DND-41 (cell line): ENCODE measurements at regions not wholly inside any gene's neighbourhood (a gene's known extent, or its start where the extent isn't known, plus 50 kb on each side); places are given as distances from the start of the nearest gene placed in this dataset.
"Not testable (repeated sequence)": the region's sequence is repeated elsewhere in the genome, so short reads cannot be mapped to it uniquely, and the experiment has no call there.

Source experiments
- ATAC-seq: fragments of 200-7000 bp; cut with Tn5 transposase; 3 replicates; pipeline ENCODE4 v1.9.1; 2021; ENCODE audit warnings: low read depth; ENCODE audit not compliant: insufficient read depth
- DNase-seq: peaks from one replicate; pipeline ENCODE4 v3.0.0-alpha.2; 2020
- H2AFZ ChIP-seq: 2 replicates; pipeline ENCODE4 v1.6.0; 2012; ENCODE audit warnings: low read depth, low read length
- H3K27ac ChIP-seq: 2 replicates; pipeline ENCODE4 v1.5.1; 2012; ENCODE audit warnings: low read length, inconsistent platforms
- H3K27me3 ChIP-seq: fragments of 200-600 bp; sonication (generic); 2 replicates; pipeline ENCODE4 v1.6.0; 2012; ENCODE audit warnings: low read length, mild to moderate bottlenecking, inconsistent platforms; ENCODE audit not compliant: insufficient read depth, poor library complexity
- H3K36me3 ChIP-seq: 2 replicates; pipeline ENCODE4 v1.5.1; 2012; ENCODE audit warnings: low read length, inconsistent platforms; ENCODE audit not compliant: insufficient read depth
- H3K4me1 ChIP-seq: 2 replicates; pipeline ENCODE4 v1.5.1; 2012; ENCODE audit warnings: mild to moderate bottlenecking, low read length; ENCODE audit not compliant: insufficient read depth
- H3K4me2 ChIP-seq: 2 replicates; pipeline ENCODE4 v1.6.0; 2012; ENCODE audit warnings: mild to moderate bottlenecking, moderate library complexity, low read length, inconsistent platforms; ENCODE audit not compliant: insufficient read depth
- H3K4me3 ChIP-seq, 2 experiments: fragments of 200-600 bp in 1 of 2; shearing (Covaris generic) in 1 of 2; 2 replicates each; pipeline ENCODE4 v1.5.1; 2012 to 2016; ENCODE audit warnings: inconsistent platforms in 2 of 2, low read length in 2 of 2, mild to moderate bottlenecking in 2 of 2, low read depth in 1 of 2, moderate library complexity in 1 of 2
- H3K79me2 ChIP-seq: 2 replicates; pipeline ENCODE4 v1.6.0; 2012; ENCODE audit warnings: low read length, inconsistent platforms; ENCODE audit not compliant: insufficient read depth
- H3K9ac ChIP-seq: 2 replicates; pipeline ENCODE4 v1.6.0; 2012; ENCODE audit warnings: low read depth, mild to moderate bottlenecking, inconsistent platforms, low read length, moderate library complexity
- H3K9me3 ChIP-seq: 2 replicates; pipeline ENCODE4 v1.5.1; 2012; ENCODE audit warnings: low read length, moderate library complexity, mild to moderate bottlenecking, inconsistent platforms; ENCODE audit not compliant: insufficient read depth, severe bottlenecking
- H4K20me1 ChIP-seq: 2 replicates; pipeline ENCODE4 v1.6.0; 2012; ENCODE audit warnings: low read length; ENCODE audit not compliant: insufficient read depth
- EZH2 ChIP-seq: IDR thresholded peaks from 3 replicates; pipeline ENCODE4 v1.6.1; 2012; ENCODE audit warnings: borderline replicate concordance, low read depth, mild to moderate bottlenecking, moderate library complexity, low read length, inconsistent platforms; ENCODE audit not compliant: severe bottlenecking
- TF ChIP-seq, protein P1 (sequence below): IDR thresholded peaks from 2 replicates; pipeline ENCODE4 v1.5.1; 2012; ENCODE audit warnings: borderline replicate concordance, low read length, moderate library complexity, mild to moderate bottlenecking; ENCODE audit not compliant: poor library complexity, severe bottlenecking; ENCODE audit errors: extremely low read depth

DNA sequence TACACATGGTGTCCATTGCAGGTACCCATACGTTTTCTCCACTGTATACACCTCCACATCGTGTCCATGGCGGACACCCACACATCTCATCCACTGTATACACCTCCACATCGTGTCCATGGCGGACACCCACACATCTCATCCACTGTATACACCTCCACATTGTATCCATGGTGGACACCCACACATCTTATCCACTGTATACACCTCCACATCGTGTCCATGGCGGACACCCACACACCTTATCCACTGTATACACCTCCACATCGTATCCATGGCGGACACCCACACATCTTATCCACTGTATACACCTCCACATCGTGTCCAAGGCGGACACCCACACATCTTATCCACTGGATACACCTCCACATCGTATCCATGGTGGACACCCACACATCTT, 50.4 kb upstream of the TTC34 start:
- not testable (repeated sequence) for H3K9ac ChIP-seq, H3K4me3 ChIP-seq, H3K79me2 ChIP-seq, H3K4me1 ChIP-seq, H2AFZ ChIP-seq, H3K27me3 ChIP-seq, H4K20me1 ChIP-seq, H3K27ac ChIP-seq, ATAC-seq, H3K36me3 ChIP-seq, H3K9me3 ChIP-seq, DNase-seq, H3K4me2 ChIP-seq

DNA sequence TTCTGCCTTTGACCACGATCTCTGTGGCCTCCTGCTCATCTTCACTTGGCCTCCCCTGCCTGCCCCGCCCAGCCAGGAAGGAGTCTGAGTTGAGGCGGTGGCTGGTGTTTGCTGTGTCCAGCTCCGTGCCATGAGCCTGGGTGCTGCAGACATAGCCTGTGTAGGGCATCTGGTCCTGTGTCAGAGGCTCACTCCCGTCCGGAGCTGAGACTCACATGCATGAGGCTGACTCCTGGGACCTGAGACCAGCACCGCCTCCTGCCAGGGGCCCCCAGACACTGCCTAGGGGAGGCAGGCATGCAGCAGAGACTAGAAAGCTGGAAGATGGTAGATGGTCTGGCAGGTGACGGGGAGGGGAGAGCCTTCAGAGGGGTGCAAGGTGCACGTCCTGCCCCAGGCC, 52.2 kb upstream of the TTC34 start:
- TF ChIP-seq, protein P1, sequence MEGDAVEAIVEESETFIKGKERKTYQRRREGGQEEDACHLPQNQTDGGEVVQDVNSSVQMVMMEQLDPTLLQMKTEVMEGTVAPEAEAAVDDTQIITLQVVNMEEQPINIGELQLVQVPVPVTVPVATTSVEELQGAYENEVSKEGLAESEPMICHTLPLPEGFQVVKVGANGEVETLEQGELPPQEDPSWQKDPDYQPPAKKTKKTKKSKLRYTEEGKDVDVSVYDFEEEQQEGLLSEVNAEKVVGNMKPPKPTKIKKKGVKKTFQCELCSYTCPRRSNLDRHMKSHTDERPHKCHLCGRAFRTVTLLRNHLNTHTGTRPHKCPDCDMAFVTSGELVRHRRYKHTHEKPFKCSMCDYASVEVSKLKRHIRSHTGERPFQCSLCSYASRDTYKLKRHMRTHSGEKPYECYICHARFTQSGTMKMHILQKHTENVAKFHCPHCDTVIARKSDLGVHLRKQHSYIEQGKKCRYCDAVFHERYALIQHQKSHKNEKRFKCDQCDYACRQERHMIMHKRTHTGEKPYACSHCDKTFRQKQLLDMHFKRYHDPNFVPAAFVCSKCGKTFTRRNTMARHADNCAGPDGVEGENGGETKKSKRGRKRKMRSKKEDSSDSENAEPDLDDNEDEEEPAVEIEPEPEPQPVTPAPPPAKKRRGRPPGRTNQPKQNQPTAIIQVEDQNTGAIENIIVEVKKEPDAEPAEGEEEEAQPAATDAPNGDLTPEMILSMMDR = no peak
- TF ChIP-seq EZH2 = no peak
- H3K4me3 ChIP-seq = no peak overlapping the region
- H3K9ac ChIP-seq = no peak overlapping the region
- H2AFZ ChIP-seq = no peak overlapping the region
- H3K36me3 ChIP-seq = no peaks in the 10 kb centered on the region
- no peaks in the 10 kb centered on the region for H3K27me3 ChIP-seq
- peaks cover 3% of the 10 kb centered on the region for H3K9me3 ChIP-seq
- H3K79me2 ChIP-seq = no peaks in the 10 kb centered on the region
- ATAC-seq = no peak
- H4K20me1 ChIP-seq = no peaks in the 10 kb centered on the region; the same call in 1 of the 2 replicates
- H3K4me2 ChIP-seq = no peak overlapping the region
- H3K27ac ChIP-seq = no peak overlapping the region
- no peaks in the 10 kb centered on the region for H3K4me1 ChIP-seq
- DNase-seq = no peak

DNA sequence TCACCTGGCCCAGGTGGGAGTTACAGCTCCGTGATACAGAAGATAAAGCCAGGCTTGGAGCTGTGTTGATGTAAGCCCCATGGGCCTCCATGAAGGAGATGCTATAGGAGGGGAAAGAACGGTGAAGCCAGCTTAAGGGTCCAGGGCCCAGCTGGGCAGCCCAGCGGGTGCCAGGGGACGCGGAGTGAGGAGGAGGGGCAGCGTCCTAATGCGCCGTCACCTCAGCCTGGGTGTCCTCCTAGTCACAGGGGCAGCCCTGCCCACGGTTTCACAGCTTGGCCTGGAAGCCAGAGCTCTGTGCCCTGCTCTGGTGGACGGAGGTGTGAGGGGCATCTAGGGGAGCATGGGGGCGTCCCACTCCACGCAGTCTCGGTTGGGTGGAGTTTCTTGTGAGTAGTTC, 52.7 kb upstream of the TTC34 start:
- H4K20me1 ChIP-seq = no peaks in the 10 kb centered on the region; the same call in 1 of the 2 replicates
- no peaks in the 10 kb centered on the region for H3K27me3 ChIP-seq
- DNase-seq (no peak), ATAC-seq (no peak)
- H3K4me1 ChIP-seq = no peaks in the 10 kb centered on the region
- no peak overlapping the region for H3K27ac ChIP-seq
- no peak overlapping the region for H3K9ac ChIP-seq
- H3K79me2 ChIP-seq = no peaks in the 10 kb centered on the region
- H3K9me3 ChIP-seq = peaks cover 3% of the 10 kb centered on the region
- H3K4me3 ChIP-seq = no peak overlapping the region
- TF ChIP-seq, protein P1 = no peak
- no peak for TF ChIP-seq EZH2
- no peaks in the 10 kb centered on the region for H3K36me3 ChIP-seq
- H2AFZ ChIP-seq = no peak overlapping the region
- H3K4me2 ChIP-seq = no peak overlapping the region

DNA sequence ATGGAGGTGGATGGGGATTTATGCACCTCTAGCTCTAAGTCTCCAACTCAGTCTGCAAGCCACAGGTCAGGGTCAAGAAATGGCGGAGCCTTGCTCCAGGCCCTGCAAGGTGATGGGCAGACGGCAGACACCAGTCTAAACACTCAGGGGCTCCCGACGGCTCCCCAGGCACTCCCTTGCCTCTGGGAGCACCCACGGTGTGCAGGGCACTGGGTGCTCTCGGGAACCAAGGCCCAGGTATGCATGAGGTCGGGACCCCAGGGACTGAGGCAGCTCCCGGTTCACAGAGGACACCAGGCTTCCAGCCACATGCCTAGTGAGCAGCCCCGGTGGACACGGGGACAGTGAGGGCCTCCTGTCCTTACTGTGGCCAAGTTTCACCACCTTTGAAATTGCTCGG, 53.1 kb upstream of the TTC34 start:
- H2AFZ ChIP-seq = no peak overlapping the region
- no peaks in the 10 kb centered on the region for H3K36me3 ChIP-seq
- no peaks in the 10 kb centered on the region for H3K79me2 ChIP-seq
- TF ChIP-seq, protein P1 = no peak
- no peak for TF ChIP-seq EZH2
- H3K27me3 ChIP-seq = no peaks in the 10 kb centered on the region
- no peak overlapping the region for H3K4me2 ChIP-seq
- DNase-seq (no peak), ATAC-seq (no peak)
- H3K4me3 ChIP-seq = no peak overlapping the region
- no peak overlapping the region for H3K9ac ChIP-seq
- no peaks in the 10 kb centered on the region; the same call in 1 of the 2 replicates for H4K20me1 ChIP-seq
- peaks cover 3% of the 10 kb centered on the region for H3K9me3 ChIP-seq
- no peaks in the 10 kb centered on the region for H3K4me1 ChIP-seq
- no peak overlapping the region for H3K27ac ChIP-seq
